Esophagus (tissue), 2 donors: ENCODE measurements at regions not wholly inside any gene's neighbourhood (a gene's known extent, or its start where the extent isn't known, plus 50 kb on each side); places are given as distances from the start of the nearest gene placed in this dataset.

ENCODE experiments used
- H3K27ac ChIP-seq, 2 donors: one replicate each; pipeline ENCODE4 v1.5.1; 2013; ENCODE audit warnings: low read depth in 2 of 2, mild to moderate bottlenecking in 2 of 2, inconsistent platforms in 1 of 2, low read length in 1 of 2, moderate library complexity in 1 of 2
- H3K27me3 ChIP-seq, 2 donors: one replicate each; pipeline ENCODE4 v1.6.1; 2013; ENCODE audit warnings: low read length in 2 of 2, control low read depth in 1 of 2, mild to moderate bottlenecking in 1 of 2; ENCODE audit not compliant: insufficient read depth in 2 of 2, control insufficient read depth in 1 of 2
- H3K36me3 ChIP-seq, 2 donors: one replicate each; pipeline ENCODE4 v1.6.1; 2013; ENCODE audit warnings: low read length in 1 of 2; ENCODE audit not compliant: control insufficient read depth in 2 of 2, insufficient read depth in 2 of 2
- H3K4me1 ChIP-seq, 2 donors: one replicate each; pipeline ENCODE4 v1.6.1; 2013; ENCODE audit warnings: low read length in 1 of 2; ENCODE audit not compliant: control insufficient read depth in 2 of 2, insufficient read depth in 2 of 2
- H3K4me3 ChIP-seq, 2 donors: one replicate each; pipeline ENCODE4 v1.5.1; 2013; ENCODE audit warnings: low read length in 2 of 2, mild to moderate bottlenecking in 2 of 2, low read depth in 1 of 2, moderate library complexity in 1 of 2
- H3K9me3 ChIP-seq, 2 donors: one replicate each; pipeline ENCODE4 v1.6.1; 2013; ENCODE audit warnings: mild to moderate bottlenecking in 2 of 2, low read depth in 1 of 2, low read length in 1 of 2, moderate library complexity in 1 of 2; ENCODE audit not compliant: control insufficient read depth in 2 of 2, insufficient read depth in 1 of 2
- WGBS, 2 donors: extraction: QIAGEN DNeasy Blood & Tissue Kit; methylation state at CpG; one replicate each; pipeline ENCODE4 v1.1.7; 2013; 5-methylcytosine and 5-hydroxymethylcytosine counted together
- donor health status: healthy with polysubstance abuse.
- donor health status: Bipolar disorder and iron deficiency.

GRCh38 chr5:97420646-97421045 lies 237.6 kb upstream of the RIOK2 start:
- H3K27ac ChIP-seq = no peak overlapping the region
- H3K27me3 ChIP-seq = no peaks in the 10 kb centered on the region
- no peaks in the 10 kb centered on the region for H3K4me1 ChIP-seq
- no peak overlapping the region for H3K4me3 ChIP-seq
- no peaks in the 10 kb centered on the region for H3K9me3 ChIP-seq
- 45 to 49% methylated on average over 1 of the region's 1 CpG for WGBS, 2 donors
- H3K36me3 ChIP-seq = no peaks in the 10 kb centered on the region

- Histone ChIP-seq H3K9me3 (no peaks in the 10 kb centered on the region), H3K36me3 (no peaks in the 10 kb centered on the region), H3K4me1 (no peaks in the 10 kb centered on the region), H3K4me3 (no peak overlapping the region), H3K27me3 (no peaks in the 10 kb centered on the region), H3K27ac (no peak overlapping the region)
- WGBS, 2 donors = 60 to 80% methylated on average over 3 of the region's 3 CpGs
Measured at GRCh38 chr5:97422678-97423077, 239.6 kb upstream of the RIOK2 start.

- Histone ChIP-seq H3K4me3 (no peak overlapping the region), H3K9me3 (no peaks in the 10 kb centered on the region), H3K27ac (no peak overlapping the region), H3K4me1 (no peaks in the 10 kb centered on the region), H3K27me3 (no peaks in the 10 kb centered on the region), H3K36me3 (no peaks in the 10 kb centered on the region)
- 67 to 80% methylated on average over 4 of the region's 4 CpGs for WGBS, 2 donors
Measured at GRCh38 chr5:97425511-97425910, 242.5 kb upstream of the RIOK2 start.

- no peaks in the 10 kb centered on the region for H3K9me3 ChIP-seq
- no peaks in the 10 kb centered on the region for H3K27me3 ChIP-seq
- no peak overlapping the region for H3K27ac ChIP-seq
- H3K36me3 ChIP-seq = no peaks in the 10 kb centered on the region
- no peaks in the 10 kb centered on the region for H3K4me1 ChIP-seq
- WGBS, 2 donors = 79 to 82% methylated on average over 2 of the region's 2 CpGs
- H3K4me3 ChIP-seq = no peak overlapping the region
Measured at GRCh38 chr5:97427235-97427634, 244.2 kb upstream of the RIOK2 start.

GRCh38 chr5:97434021-97434420 lies 251.0 kb upstream of the RIOK2 start:
- whole genome bisulfite sequencing, 2 donors = 58 to 62% methylated on average over 4 of the region's 4 CpGs
- no peaks in the 10 kb centered on the region for H3K4me1 ChIP-seq
- H3K27me3 ChIP-seq = no peaks in the 10 kb centered on the region
- H3K27ac ChIP-seq = no peak overlapping the region
- no peak overlapping the region for H3K4me3 ChIP-seq
- no peaks in the 10 kb centered on the region for H3K9me3 ChIP-seq
- H3K36me3 ChIP-seq = no peaks in the 10 kb centered on the region

- Histone ChIP-seq H3K9me3 (no peaks in the 10 kb centered on the region), H3K4me3 (no peak overlapping the region), H3K27ac (no peak overlapping the region), H3K27me3 (no peaks in the 10 kb centered on the region), H3K4me1 (no peaks in the 10 kb centered on the region), H3K36me3 (no peaks in the 10 kb centered on the region)
Measured at GRCh38 chr5:97436405-97436804, 253.4 kb upstream of the RIOK2 start.

- Histone ChIP-seq H3K27ac (no peak overlapping the region), H3K36me3 (no peaks in the 10 kb centered on the region), H3K9me3 (peaks cover 0 to 6% of the 10 kb centered on the region in 2 donors), H3K27me3 (no peaks in the 10 kb centered on the region), H3K4me3 (no peak overlapping the region), H3K4me1 (no peaks in the 10 kb centered on the region)
- WGBS, 2 donors = 80 to 86% methylated on average over 5 of the region's 5 CpGs
Measured at GRCh38 chr5:97443740-97444139, 260.7 kb upstream of the RIOK2 start.

GRCh38 chr5:97449172-97449571 lies 266.1 kb upstream of the RIOK2 start:
- Histone ChIP-seq H3K27me3 (no peaks in the 10 kb centered on the region), H3K4me1 (no peaks in the 10 kb centered on the region), H3K4me3 (no peak overlapping the region), H3K36me3 (no peaks in the 10 kb centered on the region), H3K27ac (no peak overlapping the region), H3K9me3 (no peaks in the 10 kb centered on the region)
- 60 to 61% methylated on average over 3 of the region's 3 CpGs for WGBS, 2 donors

GRCh38 chr5:97452646-97453045 lies 269.6 kb upstream of the RIOK2 start:
- Histone ChIP-seq H3K27me3 (no peaks in the 10 kb centered on the region), H3K36me3 (no peaks in the 10 kb centered on the region), H3K27ac (no peak overlapping the region), H3K9me3 (no peaks in the 10 kb centered on the region), H3K4me3 (no peak overlapping the region), H3K4me1 (no peaks in the 10 kb centered on the region)

GRCh38 chr5:97453263-97453662 lies 270.2 kb upstream of the RIOK2 start:
- no peaks in the 10 kb centered on the region for H3K36me3 ChIP-seq
- WGBS, 2 donors = 71% methylated on average over 2 of the region's 2 CpGs
- no peak overlapping the region for H3K4me3 ChIP-seq

More at GRCh38 chr5:97453263-97453662, 270.2 kb upstream of the RIOK2 start:
- H3K27ac ChIP-seq = no peak overlapping the region
- H3K4me1 ChIP-seq = no peaks in the 10 kb centered on the region
- H3K27me3 ChIP-seq = no peaks in the 10 kb centered on the region
- H3K9me3 ChIP-seq = no peaks in the 10 kb centered on the region
